SK-N-SH (cell line): ENCODE measurements at regions not wholly inside any gene's neighbourhood (a gene's known extent, or its start where the extent isn't known, plus 50 kb on each side); places are given as distances from the start of the nearest gene placed in this dataset.

ENCODE experiments used
- CTCF ChIA-PET: fragments of 300-600, 350-600 bp; formaldehyde crosslinking; extraction: SDS; loops from one replicate; lab custom pipeline; 2021; lab: Yijun Ruan, JAX
- POLR2A ChIA-PET: fragments of 350-600 bp; sonication (Branson Sonifier 250); formaldehyde crosslinking; extraction: SDS; loops from one replicate; lab custom pipeline; 2020; ENCODE audit warnings: antibody characterized with exemption, inconsistent platforms; lab: Yijun Ruan, JAX
- DNase-seq: peaks from one replicate; pipeline ENCODE4 v3.0.0; 2012
- H2AFZ ChIP-seq: fragments of 200-600 bp; sonication (generic); 2 replicates; pipeline ENCODE4 v1.8.1; 2016; ENCODE audit warnings: antibody characterized with exemption, mild to moderate bottlenecking, low read depth
- H3F3A ChIP-seq: fragments of 200-600 bp; sonication (generic); replicated peaks from 2 replicates; pipeline ENCODE3; 2016; ENCODE audit warnings: antibody characterized with exemption, mild to moderate bottlenecking; ENCODE audit not compliant: insufficient read depth
- H3K27ac ChIP-seq, 2 experiments: fragments of 200-500 bp in 1 of 2; fragments of 200-600 bp in 1 of 2; sonication (Bioruptor generic) in 1 of 2; sonication (generic), shearing (Covaris generic) in 1 of 2; 2 replicates each; pipeline versions ENCODE4 v1.5.1 to v1.6.1; 2014 to 2016; ENCODE audit warnings: low read depth in 2 of 2, inconsistent platforms in 1 of 2, low read length in 1 of 2, mild to moderate bottlenecking in 1 of 2, mixed read lengths in 1 of 2
- H3K27me3 ChIP-seq: fragments of 200-600 bp; sonication (generic), shearing (Covaris generic); 2 replicates; pipeline ENCODE4 v1.6.1; 2016; ENCODE audit warnings: mixed run types; ENCODE audit not compliant: insufficient read depth
- H3K36me3 ChIP-seq, 2 experiments: fragments of 200-500 bp in 1 of 2; fragments of 200-600 bp in 1 of 2; sonication (Bioruptor generic) in 1 of 2; sonication (generic) in 1 of 2; replicated peaks in 1 of 2; 2 replicates each; pipeline versions ENCODE3 to v1.5.1; 2014 to 2016; ENCODE audit warnings: low read length in 1 of 2, mild to moderate bottlenecking in 1 of 2; ENCODE audit not compliant: insufficient read depth in 2 of 2, control insufficient read depth in 1 of 2
- H3K4me1 ChIP-seq, 2 experiments: fragments of 200-500 bp in 1 of 2; fragments of 200-600 bp in 1 of 2; sonication (Bioruptor generic) in 1 of 2; sonication (generic), shearing (Covaris generic) in 1 of 2; 2 replicates each; pipeline versions ENCODE4 v1.5.1 to v1.6.1; 2014 to 2016; ENCODE audit warnings: low read depth in 1 of 2, low read length in 1 of 2, mixed run types in 1 of 2; ENCODE audit not compliant: insufficient read depth in 2 of 2, control insufficient read depth in 1 of 2
- H3K4me2 ChIP-seq: fragments of 200-600 bp; sonication (generic), shearing (Covaris generic); 2 replicates; pipeline ENCODE4 v1.6.1; 2017; ENCODE audit warnings: mixed run types
- H3K4me3 ChIP-seq, 2 experiments: fragments of 200-500 bp in 1 of 2; fragments of 200-600 bp in 1 of 2; sonication (Bioruptor generic) in 1 of 2; sonication (generic), shearing (Covaris generic) in 1 of 2; 2 replicates each; pipeline versions ENCODE4 v1.5.1 to v1.8.1; 2014 to 2016; ENCODE audit warnings: low read depth in 2 of 2, inconsistent platforms in 1 of 2, low read length in 1 of 2, mild to moderate bottlenecking in 1 of 2, mixed read lengths in 1 of 2, moderate library complexity in 1 of 2
- H3K79me2 ChIP-seq: fragments of 200-600 bp; sonication (generic); 2 replicates; pipeline ENCODE4 v1.8.1; 2017; ENCODE audit warnings: mild to moderate bottlenecking; ENCODE audit not compliant: insufficient read depth
- H3K9ac ChIP-seq: fragments of 200-600 bp; sonication (generic); 2 replicates; pipeline ENCODE4 v1.6.1; 2017; ENCODE audit warnings: mixed run types
- H3K9me2 ChIP-seq: fragments of 200-600 bp; sonication (generic); 2 replicates; pipeline ENCODE4 v1.6.1; 2017; ENCODE audit warnings: mixed run types
- H3K9me3 ChIP-seq: fragments of 200-600 bp; sonication (generic); 2 replicates; pipeline ENCODE4 v1.6.1; 2017; ENCODE audit warnings: mixed run types, mild to moderate bottlenecking, moderate library complexity
- H4K20me1 ChIP-seq: fragments of 200-600 bp; sonication (generic); 2 replicates; pipeline ENCODE4 v1.6.1; 2017; ENCODE audit warnings: mild to moderate bottlenecking, mixed run types; ENCODE audit not compliant: insufficient read depth
- ELF1 ChIP-seq: IDR thresholded peaks from 2 replicates; pipeline ENCODE4 v1.4.0; 2012
- EZH2phosphoT487 ChIP-seq: fragments of 200-600 bp; sonication (generic); IDR thresholded peaks from 2 replicates; pipeline ENCODE4 v1.6.1; 2017; ENCODE audit warnings: low read depth, mixed run types, mild to moderate bottlenecking, antibody characterized with exemption, moderate library complexity, borderline replicate concordance
- GABPA ChIP-seq: IDR thresholded peaks from 2 replicates; pipeline ENCODE4 v1.4.0; 2012; ENCODE audit warnings: low read depth, mild to moderate bottlenecking
- GATA2 ChIP-seq: sonication (generic); formaldehyde crosslinking; IDR thresholded peaks from 2 replicates; pipeline ENCODE4 v1.5.0; 2020; ENCODE audit warnings: mild to moderate bottlenecking, missing genetic modification reagents
- JUND ChIP-seq: IDR thresholded peaks from 2 replicates; pipeline ENCODE4 v1.4.0; 2012
- RAD21 ChIP-seq: IDR thresholded peaks from 2 replicates; pipeline ENCODE4 v1.6.1; 2012; ENCODE audit warnings: mild to moderate bottlenecking, low read length
- RFX5 ChIP-seq: IDR thresholded peaks from 2 replicates; pipeline ENCODE4 v1.6.1; 2012; ENCODE audit warnings: mild to moderate bottlenecking, improper control_type of control experiment, low read length
- SMC3 ChIP-seq: IDR thresholded peaks from 2 replicates; pipeline ENCODE4 v1.6.1; 2012; ENCODE audit warnings: low read depth, low read length, improper control_type of control experiment
- TAF1 ChIP-seq: IDR thresholded peaks from 2 replicates; pipeline ENCODE4 v1.6.1; 2012; ENCODE audit warnings: low read depth, mild to moderate bottlenecking, low read length, moderate library complexity, borderline replicate concordance
- YY1 ChIP-seq: IDR thresholded peaks from 2 replicates; pipeline ENCODE4 v1.4.0; 2012; ENCODE audit warnings: low read depth, mild to moderate bottlenecking
- WGBS: methylation state at CpG from one replicate; pipeline ENCODE4 v1.1.6; 2017; ENCODE audit warnings: low lambda C conversion rate; 5-methylcytosine and 5-hydroxymethylcytosine counted together
- TF ChIP-seq, protein P1 (sequence below): fragments of 150-350 bp; IDR thresholded peaks from 2 replicates; pipeline ENCODE4 v1.6.1; 2016; ENCODE audit warnings: mild to moderate bottlenecking, low read depth, low read length

DNA sequence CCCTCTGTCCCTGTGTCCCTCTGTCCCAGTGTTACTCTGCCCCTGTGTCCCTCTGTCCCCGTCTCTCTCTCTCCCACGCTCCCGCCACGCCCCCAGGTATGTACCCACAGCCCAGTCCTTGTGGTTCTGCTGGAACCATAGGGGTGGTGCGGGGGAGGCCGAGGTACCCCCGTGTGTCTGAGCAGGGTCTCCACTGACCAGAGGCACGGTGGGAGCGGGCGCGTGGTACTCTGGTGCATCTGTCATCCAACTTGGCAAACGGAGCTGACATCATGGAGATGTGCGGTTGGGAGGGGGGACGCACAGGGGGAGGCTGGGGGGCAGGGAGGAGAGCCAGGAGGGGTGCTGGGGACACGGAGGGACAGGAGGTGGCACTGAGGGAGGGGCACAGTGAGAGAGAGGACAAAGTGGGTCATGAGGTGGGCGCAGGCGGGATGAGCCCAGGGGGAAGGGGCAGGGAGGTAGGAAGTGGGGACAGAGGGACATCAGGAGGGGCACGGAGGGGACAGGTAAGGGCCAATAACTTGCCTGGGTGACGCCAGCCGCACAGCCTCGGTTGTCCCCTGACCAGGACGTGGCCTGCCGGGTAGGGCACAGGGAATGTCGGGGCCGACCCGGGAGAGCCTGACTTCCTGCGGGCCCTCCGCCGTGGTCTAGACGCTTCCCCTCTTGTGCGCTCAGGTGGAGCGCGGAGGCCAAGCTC lies 163.6 kb upstream of the PDE10A start:
- no peak for DNase-seq
- CTCF ChIA-PET = no interaction called here
- Histone ChIP-seq H3K9ac (no peak overlapping the region), H3K4me1 (no peaks in the 10 kb centered on the region), H3K79me2 (no peaks in the 10 kb centered on the region), H3K9me3 (no peaks in the 10 kb centered on the region), H3K9me2 (no peaks in the 10 kb centered on the region), H3K27me3 (no peaks in the 10 kb centered on the region), H4K20me1 (no peaks in the 10 kb centered on the region), H3K27ac (no peak overlapping the region), H3F3A (no peaks in the 10 kb centered on the region), H2AFZ (no peak overlapping the region), H3K4me3 (no peak overlapping the region)
- WGBS = 65% methylated on average over 16 of the region's 33 CpGs
- TF ChIP-seq YY1 = no peak
- TF ChIP-seq RAD21 = no peak
- TF ChIP-seq, protein P1, sequence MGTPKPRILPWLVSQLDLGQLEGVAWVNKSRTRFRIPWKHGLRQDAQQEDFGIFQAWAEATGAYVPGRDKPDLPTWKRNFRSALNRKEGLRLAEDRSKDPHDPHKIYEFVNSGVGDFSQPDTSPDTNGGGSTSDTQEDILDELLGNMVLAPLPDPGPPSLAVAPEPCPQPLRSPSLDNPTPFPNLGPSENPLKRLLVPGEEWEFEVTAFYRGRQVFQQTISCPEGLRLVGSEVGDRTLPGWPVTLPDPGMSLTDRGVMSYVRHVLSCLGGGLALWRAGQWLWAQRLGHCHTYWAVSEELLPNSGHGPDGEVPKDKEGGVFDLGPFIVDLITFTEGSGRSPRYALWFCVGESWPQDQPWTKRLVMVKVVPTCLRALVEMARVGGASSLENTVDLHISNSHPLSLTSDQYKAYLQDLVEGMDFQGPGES = no peak
- TF ChIP-seq GABPA = no peak
- TF ChIP-seq, all 33 proteins: peak for 0
- no peaks in the 10 kb centered on the region for H3K36me3 ChIP-seq
- POLR2A ChIA-PET = no interaction called here
- no peak overlapping the region for H3K4me2 ChIP-seq

DNA sequence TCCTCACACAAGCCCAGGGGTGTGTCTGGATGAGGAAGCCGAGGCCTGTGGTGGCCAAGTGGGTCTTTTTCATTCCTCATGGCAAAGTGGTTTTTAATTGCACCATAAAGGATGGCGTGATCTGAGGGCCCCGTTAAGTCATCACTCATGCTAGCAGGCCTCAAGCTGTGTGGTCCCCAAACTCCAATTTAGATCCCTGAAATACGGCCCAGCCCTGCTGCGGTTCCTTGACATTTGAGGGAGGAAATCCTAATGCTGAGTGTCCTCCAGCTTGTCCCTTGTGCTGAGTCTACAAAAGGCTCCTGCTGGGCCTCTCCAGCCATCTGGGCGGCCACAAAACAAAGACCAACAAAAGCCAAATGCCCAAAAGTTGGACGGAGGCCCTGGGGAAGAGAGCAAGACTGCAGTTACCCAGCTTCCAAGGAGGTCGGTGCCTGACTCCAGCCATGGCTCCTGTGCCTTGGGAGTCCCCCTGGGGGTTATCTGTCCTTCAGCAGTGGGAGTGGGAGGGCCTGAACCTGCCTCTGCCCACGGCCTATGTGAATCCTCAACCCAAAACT lies 162.3 kb upstream of the PDE10A start:
- no peak for DNase-seq
- H3K9me3 ChIP-seq = no peaks in the 10 kb centered on the region
- no peak overlapping the region for H3K4me3 ChIP-seq
- TF ChIP-seq RFX5 (no peak), GABPA (no peak), JUND (no peak), TAF1 (no peak), ELF1 (no peak), EZH2phosphoT487 (no peak)
- no peak overlapping the region for H3K9ac ChIP-seq
- H3K27ac ChIP-seq = no peak overlapping the region
- CTCF ChIA-PET = interaction anchor here (1.0 kb wide), 1 partner anchor 25 kb away, joined by 3 read pairs; no protein-coding TSS in a partner anchor
- POLR2A ChIA-PET = no interaction called here
- H4K20me1 ChIP-seq = no peaks in the 10 kb centered on the region
- no peaks in the 10 kb centered on the region for H3K27me3 ChIP-seq
- H3K4me1 ChIP-seq = no peaks in the 10 kb centered on the region
- no peaks in the 10 kb centered on the region for H3F3A ChIP-seq
- no peaks in the 10 kb centered on the region for H3K36me3 ChIP-seq
- H2AFZ ChIP-seq = no peak overlapping the region
- WGBS = 29% methylated on average over 5 of the region's 9 CpGs
- no peak overlapping the region for H3K4me2 ChIP-seq
- no peaks in the 10 kb centered on the region for H3K79me2 ChIP-seq
- H3K9me2 ChIP-seq = no peaks in the 10 kb centered on the region

DNA sequence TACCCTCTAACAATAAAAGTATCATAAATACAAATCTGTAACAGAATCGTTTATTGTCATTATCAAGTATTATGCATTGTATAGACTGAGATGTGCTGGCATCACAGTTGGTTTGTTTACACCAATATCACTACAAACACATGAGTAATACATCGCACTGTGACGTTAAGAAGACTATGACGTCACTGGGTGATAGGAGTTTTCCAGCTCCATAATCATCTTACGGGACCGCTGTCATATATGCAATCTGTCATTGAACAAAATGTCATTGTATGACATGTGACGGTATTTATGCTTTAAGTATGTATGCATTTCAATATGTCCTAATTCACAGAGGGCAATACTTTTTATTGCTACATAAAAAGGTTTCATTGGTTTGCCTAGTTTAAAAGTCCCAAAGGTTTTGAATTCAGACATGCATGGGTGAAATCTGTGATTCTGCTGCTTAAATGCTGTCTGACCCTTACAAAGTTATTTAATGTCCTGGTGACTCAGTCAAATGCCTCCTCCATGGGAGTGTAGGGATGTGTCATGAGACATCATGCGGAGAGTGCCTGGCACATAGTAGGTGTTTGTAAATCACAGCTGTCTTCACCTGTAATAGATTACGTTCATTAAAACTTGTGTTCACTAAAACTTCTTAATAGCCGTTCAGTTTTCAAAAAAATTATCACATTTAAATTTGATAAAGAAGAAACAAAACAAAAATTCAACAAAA lies 160.7 kb upstream of the PDE10A start:
- Histone ChIP-seq H3K9me3 (no peaks in the 10 kb centered on the region), H3K9ac (no peak overlapping the region), H2AFZ (no peak overlapping the region), H3K9me2 (no peaks in the 10 kb centered on the region), H3K27ac (no peak overlapping the region), H3K4me1 (no peaks in the 10 kb centered on the region), H3K79me2 (no peaks in the 10 kb centered on the region), H3F3A (no peaks in the 10 kb centered on the region), H3K27me3 (no peaks in the 10 kb centered on the region), H3K4me3 (no peak overlapping the region), H4K20me1 (no peaks in the 10 kb centered on the region), H3K36me3 (no peaks in the 10 kb centered on the region), H3K4me2 (no peak overlapping the region)
- 70% methylated on average over 10 of the region's 10 CpGs for WGBS
- POLR2A ChIA-PET = no interaction called here
- TF ChIP-seq SMC3 (no peak), YY1 (no peak), GATA2 (CRISPR knock-in tag) (no peak)
- TF ChIP-seq, protein P1 = no peak
- CTCF ChIA-PET = no interaction called here
- DNase-seq = no peak
